Middle frontal gyrus (tissue), 1 donor: ENCODE measurements at regions not wholly inside any gene's neighbourhood (a gene's known extent, or its start where the extent isn't known, plus 50 kb on each side); places are given as distances from the start of the nearest gene placed in this dataset.

Experiments used
- DNase-seq: peaks from one replicate; pipeline ENCODE4 v3.0.0-alpha.2; 2015; ENCODE audit warnings: low spot score; ENCODE audit errors: extremely low spot score

- no peak for DNase-seq
These were observed 189.7 kb downstream of the BCAT1 start for GRCh38 chr12:24759155-24759554.

GRCh38 chr12:24756479-24757024, 192.3 kb downstream of the BCAT1 start:
- DNase-seq = no peak

DNA sequence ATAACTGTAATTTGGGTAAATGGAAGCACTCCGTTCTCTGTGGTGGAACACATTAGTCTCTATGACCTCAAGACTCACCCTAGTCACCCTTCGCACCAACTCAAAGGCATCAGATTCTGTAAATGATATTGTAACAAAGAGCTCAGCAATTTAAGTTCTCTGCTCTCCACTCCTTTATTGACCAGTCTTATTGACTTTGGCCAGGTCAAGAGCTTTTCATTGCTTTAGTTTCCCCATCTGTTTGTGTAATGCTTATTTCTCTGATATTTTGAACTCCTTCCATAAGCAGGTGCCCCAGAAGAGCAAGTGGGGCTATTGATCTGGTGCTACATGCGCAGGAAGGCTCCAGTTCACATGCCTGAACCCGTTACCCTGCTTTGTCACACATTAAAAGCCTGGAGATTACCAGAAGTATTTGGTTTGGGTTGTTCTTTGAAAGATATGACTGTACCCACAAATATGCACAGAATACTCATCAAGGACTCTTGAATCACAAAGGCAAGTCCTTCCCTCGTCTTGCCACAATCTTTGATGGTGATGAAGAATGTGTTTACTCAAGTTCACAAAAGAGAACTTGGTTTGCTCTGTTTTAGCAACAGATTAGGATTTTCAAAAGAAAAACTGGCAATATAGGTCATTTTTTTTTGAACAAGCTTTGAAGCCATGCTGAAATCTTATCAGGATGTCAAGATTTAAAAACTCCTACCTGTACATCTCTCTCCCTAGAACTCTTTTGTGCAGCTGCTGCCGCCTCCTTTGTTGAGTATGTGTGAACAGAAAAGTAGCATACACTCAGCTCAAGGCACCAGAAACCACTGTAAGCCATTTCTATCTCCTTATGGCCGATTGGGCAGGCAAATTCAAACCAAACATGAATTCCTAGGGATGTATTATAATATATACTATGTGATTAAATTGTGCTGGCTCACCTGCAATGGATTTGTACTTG, 193.9 kb downstream of the BCAT1 start:
- no peak for DNase-seq

DNA sequence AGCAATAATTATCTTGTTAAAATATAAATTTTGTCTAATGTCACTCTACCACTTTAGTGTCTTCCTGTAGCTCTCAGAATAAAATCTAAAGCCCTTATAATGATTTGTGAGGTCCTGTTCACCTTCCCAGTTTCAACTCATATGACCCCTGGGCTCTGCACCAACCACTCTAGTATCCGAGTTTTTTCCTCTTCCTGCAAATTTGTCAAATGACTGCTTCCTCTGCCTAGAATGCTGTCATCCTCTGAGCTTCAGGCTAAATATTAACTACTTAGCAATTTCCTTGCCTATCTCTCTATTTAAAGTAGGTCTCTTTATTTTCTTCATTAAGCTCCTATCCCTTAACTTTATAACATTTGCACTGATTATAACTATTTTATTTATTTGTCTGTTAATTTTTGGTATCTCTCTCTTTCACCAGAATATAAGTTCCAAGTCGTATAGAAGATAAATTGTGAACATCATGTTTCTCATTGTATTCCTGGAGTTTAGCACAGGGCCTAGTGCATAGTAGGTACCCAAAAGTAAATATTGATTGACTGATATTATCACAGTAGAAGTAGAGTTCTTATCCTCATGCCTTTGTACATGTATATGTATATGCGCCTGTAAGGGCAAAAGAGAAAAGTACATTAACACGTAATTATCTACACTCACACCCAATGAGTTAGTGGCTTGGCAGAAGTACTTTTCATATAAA, 196.0 kb downstream of the BCAT1 start:
- no peak for DNase-seq

GRCh38 chr12:24751181-24751580, 197.7 kb downstream of the BCAT1 start:
- DNase-seq = no peak

GRCh38 chr12:24750263-24750662, 198.6 kb downstream of the BCAT1 start:
- no peak for DNase-seq

GRCh38 chr12:24749171-24749570, 199.7 kb downstream of the BCAT1 start:
- no peak for DNase-seq

DNA sequence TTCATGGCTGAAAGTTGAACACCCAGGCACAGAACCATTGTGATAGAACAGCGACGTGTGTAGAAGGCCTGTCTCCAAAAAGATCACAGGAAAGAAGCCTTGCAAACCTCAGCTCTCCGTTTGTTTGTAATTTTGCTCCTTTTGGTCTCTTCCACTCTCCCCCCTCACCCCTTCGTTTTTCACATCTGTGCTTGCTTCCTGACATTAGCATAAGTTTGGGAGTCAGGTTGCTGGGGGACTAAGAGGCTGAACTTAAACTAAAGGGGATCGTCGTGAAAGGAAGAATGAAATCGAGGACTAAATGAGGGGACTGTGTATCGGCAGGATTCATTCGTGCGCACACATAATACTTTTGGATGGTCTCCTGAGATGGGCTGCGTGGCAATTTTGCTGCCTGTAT, 200.6 kb downstream of the BCAT1 start:
- no peak for DNase-seq

DNA sequence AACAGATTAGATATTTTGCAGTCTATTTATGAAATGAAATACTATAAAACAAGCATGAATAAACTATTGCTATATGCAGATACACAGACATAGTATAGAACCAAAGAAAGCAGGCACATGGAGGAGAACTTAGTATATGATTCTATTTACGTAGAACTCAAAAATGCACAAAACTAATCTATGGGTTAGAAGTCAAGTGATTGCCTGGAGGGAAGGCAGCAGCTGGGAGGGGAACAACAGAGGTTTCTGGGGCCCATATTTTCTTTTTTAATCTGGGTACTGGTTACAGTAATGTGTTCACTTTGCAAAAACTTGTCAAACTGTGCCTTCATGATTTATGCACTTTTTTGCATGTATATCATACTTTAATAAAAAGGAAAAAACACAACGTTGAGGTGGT, 202.0 kb downstream of the BCAT1 start:
- DNase-seq = no peak

GRCh38 chr12:24746006-24746671, 202.8 kb downstream of the BCAT1 start:
- no peak for DNase-seq

DNA sequence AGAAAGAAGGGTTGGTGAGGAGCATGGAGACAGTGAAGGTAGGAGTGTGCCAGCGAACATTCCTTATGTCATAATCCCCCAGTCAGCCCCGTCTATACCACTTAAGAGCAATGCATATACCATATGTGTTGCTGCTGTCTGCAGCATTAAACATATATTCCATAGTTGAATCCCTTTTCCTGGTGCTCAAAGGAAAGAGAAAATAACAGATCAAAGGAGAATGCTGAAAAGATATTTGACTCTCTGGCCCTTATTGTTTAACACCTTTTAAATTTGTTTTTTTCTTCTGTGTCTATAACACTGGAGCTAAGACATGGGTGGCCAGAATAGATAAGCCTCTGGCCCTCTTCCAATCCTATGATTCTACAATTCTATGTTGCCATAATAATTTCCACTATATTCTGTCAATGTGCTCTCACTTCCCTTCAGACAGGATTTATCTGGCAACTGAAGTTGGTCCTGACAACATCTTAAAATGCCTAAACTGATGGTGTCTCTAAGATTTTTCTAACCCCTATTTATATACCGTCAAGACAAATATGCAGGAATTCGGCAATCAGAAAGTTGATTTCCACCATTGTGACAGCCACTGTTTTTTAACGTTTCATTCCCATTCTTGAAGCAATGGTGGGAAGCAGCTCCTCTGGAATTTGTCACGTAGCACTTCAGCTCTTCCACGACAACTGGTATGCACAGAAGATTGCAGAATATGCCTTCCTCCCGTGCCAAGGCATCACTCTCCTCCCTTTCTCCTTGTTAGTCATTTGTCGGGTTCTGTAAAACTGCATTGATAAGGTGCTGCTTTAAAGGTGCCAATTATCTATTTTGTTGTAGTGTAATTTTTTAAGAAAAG, 204.7 kb downstream of the BCAT1 start:
- no peak for DNase-seq

DNA sequence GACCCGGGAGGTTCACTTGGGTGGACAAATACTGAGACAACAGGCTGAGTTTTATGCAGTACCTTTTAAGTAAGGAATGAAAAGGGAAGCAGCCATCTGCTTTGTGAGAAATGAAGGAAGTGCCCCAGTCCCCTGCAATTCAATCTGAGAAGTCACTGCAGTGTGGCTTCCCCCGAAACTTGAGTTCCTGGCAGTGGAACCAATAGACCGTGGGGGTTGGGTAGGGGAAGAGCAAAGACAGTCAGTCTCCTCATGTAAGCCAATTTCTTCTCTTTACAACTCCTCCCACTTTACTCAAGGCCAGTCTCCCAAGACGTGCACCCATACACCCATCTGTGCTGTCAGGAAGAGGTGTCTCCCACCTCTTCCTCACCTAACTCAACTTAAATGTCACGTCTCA, 206.5 kb downstream of the BCAT1 start:
- no peak for DNase-seq

- no peak for DNase-seq
These were observed 207.7 kb downstream of the BCAT1 start for GRCh38 chr12:24741216-24741615.

GRCh38 chr12:24739106-24739779, 209.7 kb downstream of the BCAT1 start:
- DNase-seq = no peak

- no peak for DNase-seq
These were observed 210.5 kb downstream of the BCAT1 start for GRCh38 chr12:24738441-24738840.

DNA sequence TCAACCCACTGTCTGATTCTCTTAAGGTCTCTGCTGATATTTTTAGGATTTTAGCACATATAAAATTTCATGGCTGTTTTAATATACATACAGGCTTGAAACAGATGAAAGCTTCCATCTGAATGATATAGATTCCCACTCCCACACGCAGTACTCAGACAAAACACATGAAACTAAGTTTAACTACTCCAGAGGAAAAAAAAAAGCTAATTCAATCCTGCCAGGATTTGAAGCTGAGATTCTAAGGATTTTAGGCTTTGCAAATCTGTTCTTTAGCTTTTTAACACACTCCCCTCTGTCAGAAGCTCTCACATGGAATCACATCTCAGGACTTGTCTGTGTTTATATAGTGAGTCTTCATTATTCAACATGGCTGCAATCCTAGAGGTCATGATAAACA, 217.3 kb downstream of the BCAT1 start:
- no peak for DNase-seq

DNA sequence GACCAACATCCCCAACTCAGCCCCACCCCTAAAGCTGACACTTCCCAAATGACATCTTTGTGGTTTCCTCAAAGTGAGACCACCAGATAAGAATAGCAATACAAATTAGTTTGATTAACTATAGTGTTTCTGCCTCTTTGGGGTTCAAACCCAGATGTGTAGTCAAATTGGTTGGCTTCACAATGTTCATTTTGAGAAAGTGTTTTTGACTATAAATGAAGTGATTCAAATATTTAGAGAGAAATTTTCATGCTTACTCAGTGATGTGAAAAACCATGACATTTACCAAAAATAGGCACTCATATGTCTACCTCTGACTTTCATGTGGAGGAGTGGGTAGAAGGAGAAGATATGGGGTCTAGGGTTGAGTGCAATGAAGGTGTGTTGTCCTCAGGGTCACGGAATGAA, 218.4 kb downstream of the BCAT1 start:
- no peak for DNase-seq

- DNase-seq = no peak
These were observed 220.1 kb downstream of the BCAT1 start for GRCh38 chr12:24728826-24729225.

- no peak for DNase-seq
These were observed 220.5 kb downstream of the BCAT1 start for GRCh38 chr12:24728366-24728765.

- DNase-seq = no peak
These were observed 223.3 kb downstream of the BCAT1 start for GRCh38 chr12:24725616-24726015.
